ENCODE measurements at regions not wholly inside any gene's neighbourhood (a gene's known extent, or its start where the extent isn't known, plus 50 kb on each side); places are given as distances from the start of the nearest gene placed in this dataset.

- TF ChIP-seq CTCF (IDR thresholded peaks at IDR 0.05) (no peak), POLR2A (IDR thresholded peaks at IDR 0.05) (no peak)
- intact Hi-C loops (cut with DNase I), result no loop called here
- Histone ChIP-seq H3K9me3 (no peaks in the 10 kb centered on the region), H3K4me1 (no peaks in the 10 kb centered on the region), H3K27me3 (no peaks in the 10 kb centered on the region), H3K36me3 (no peaks in the 10 kb centered on the region), H3K27ac (no peak overlapping the region), H3K4me3 (replicated peaks in 1 of 3) (no peak overlapping the region)
- DNase-seq, result no peak
- 50 to 58% methylated on average over 3 of the region's 3 CpGs for WGBS, 2 donors
Observed at GRCh38 chr3:3552761-3553160, 246.5 kb upstream of the LRRN1 start.

GRCh38 chr3:3551981-3552380 lies 247.2 kb upstream of the LRRN1 start:
- no peak for TF ChIP-seq POLR2A (IDR thresholded peaks at IDR 0.05)
- TF ChIP-seq CTCF (IDR thresholded peaks at IDR 0.05), result no peak
- H3K27me3 ChIP-seq, result no peaks in the 10 kb centered on the region
- H3K4me3 ChIP-seq (replicated peaks in 1 of 3), result no peak overlapping the region
- H3K9me3 ChIP-seq, result no peaks in the 10 kb centered on the region
- H3K4me1 ChIP-seq, result no peaks in the 10 kb centered on the region
- DNase-seq, result no peak
- no peaks in the 10 kb centered on the region for H3K36me3 ChIP-seq
- no peak overlapping the region for H3K27ac ChIP-seq
- intact Hi-C loops (cut with DNase I), result no loop called here

DNA sequence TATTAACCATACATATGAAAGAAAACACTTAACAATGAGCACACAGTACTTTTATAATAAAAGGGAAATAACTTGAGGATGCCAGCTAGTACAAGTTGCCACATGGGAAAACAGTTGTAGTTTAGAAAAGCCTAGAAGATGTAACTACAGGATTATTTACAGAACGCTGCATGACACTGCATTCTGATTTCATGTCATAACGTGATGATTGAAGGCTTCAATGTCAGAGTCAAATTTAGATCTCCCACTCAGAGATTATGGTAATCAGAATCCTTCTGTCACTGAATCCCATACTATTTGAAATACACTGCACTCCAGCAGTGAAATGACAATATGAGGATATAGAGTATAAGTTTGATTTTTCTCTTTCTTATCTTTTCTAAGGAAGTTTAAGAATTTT lies 253.9 kb upstream of the LRRN1 start:
- intact Hi-C loops (cut with DNase I), result no loop called here
- Histone ChIP-seq H3K4me1 (no peaks in the 10 kb centered on the region), H3K27me3 (no peaks in the 10 kb centered on the region), H3K4me3 (replicated peaks in 1 of 3) (no peak overlapping the region), H3K36me3 (no peaks in the 10 kb centered on the region), H3K9me3 (no peaks in the 10 kb centered on the region), H3K27ac (no peak overlapping the region)
- TF ChIP-seq CTCF (IDR thresholded peaks at IDR 0.05) (no peak), POLR2A (IDR thresholded peaks at IDR 0.05) (no peak)
- 85 to 90% methylated on average over 2 of the region's 2 CpGs for WGBS, 2 donors
- no peak for DNase-seq

- Histone ChIP-seq H3K36me3 (no peaks in the 10 kb centered on the region), H3K4me3 (replicated peaks in 1 of 3) (no peak overlapping the region), H3K4me1 (no peaks in the 10 kb centered on the region), H3K9me3 (no peaks in the 10 kb centered on the region), H3K27me3 (no peaks in the 10 kb centered on the region), H3K27ac (no peak overlapping the region)
- intact Hi-C loops (cut with DNase I), result no loop called here
- TF ChIP-seq CTCF (IDR thresholded peaks at IDR 0.05) (no peak), POLR2A (IDR thresholded peaks at IDR 0.05) (no peak)
- no peak for DNase-seq
- WGBS, 2 donors, result 97% methylated on average over 4 of the region's 4 CpGs
Observed at GRCh38 chr3:3538451-3538850, 260.8 kb upstream of the LRRN1 start.

GRCh38 chr3:3532508-3532907 lies 266.7 kb upstream of the LRRN1 start:
- H3K27me3 ChIP-seq, result no peaks in the 10 kb centered on the region
- H3K9me3 ChIP-seq, result no peaks in the 10 kb centered on the region
- no peaks in the 10 kb centered on the region for H3K4me1 ChIP-seq
- DNase-seq, result no peak
- no peak overlapping the region for H3K27ac ChIP-seq
- no peaks in the 10 kb centered on the region for H3K36me3 ChIP-seq
- WGBS, 2 donors, result 0 to 91% methylated on average over 1 of the region's 1 CpG
- intact Hi-C loops (cut with DNase I), result no loop called here
- no peak overlapping the region for H3K4me3 ChIP-seq (replicated peaks in 1 of 3)
- TF ChIP-seq POLR2A (IDR thresholded peaks at IDR 0.05) (no peak), CTCF (IDR thresholded peaks at IDR 0.05) (no peak)
